Brain microvascular endothelial cell (primary cell): ENCODE measurements at regions not wholly inside any gene's neighbourhood (a gene's known extent, or its start where the extent isn't known, plus 50 kb on each side); places are given as distances from the start of the nearest gene placed in this dataset.

Experiments used
- DNase-seq: peaks from one replicate; pipeline ENCODE4 v3.0.0-alpha.2; 2020
- H3K27ac ChIP-seq: fragments of 250-450 bp; sonication (Bioruptor Pico); 2 replicates; pipeline ENCODE4 v1.5.1; 2020; ENCODE audit warnings: mild to moderate bottlenecking, moderate library complexity
- H3K27me3 ChIP-seq: fragments of 250-450 bp; sonication (Bioruptor Pico); replicated peaks from 2 replicates; pipeline ENCODE4 v1.5.1; 2020; ENCODE audit warnings: mild to moderate bottlenecking
- H3K36me3 ChIP-seq: fragments of 250-450 bp; sonication (Bioruptor Pico); replicated peaks from 2 replicates; pipeline ENCODE4 v1.5.1; 2020; ENCODE audit warnings: mild to moderate bottlenecking
- H3K4me3 ChIP-seq: 2 replicates; pipeline ENCODE4 v1.5.1; 2011; ENCODE audit warnings: low read depth, mild to moderate bottlenecking, control low read depth, low read length, moderate library complexity
- CTCF ChIP-seq: IDR thresholded peaks from 2 replicates; pipeline ENCODE4 v1.5.1; 2011; ENCODE audit warnings: low read depth, mild to moderate bottlenecking, moderate library complexity, low read length, control low read depth, inconsistent platforms; ENCODE audit errors: missing control alignments
- in situ Hi-C: cut with HindIII; loops from 2 replicates; pipeline ENCODE4 v1.10.0; 2017; ENCODE audit warnings: low sequenced_read_pairs, low pct_ligation_motif_present

DNA sequence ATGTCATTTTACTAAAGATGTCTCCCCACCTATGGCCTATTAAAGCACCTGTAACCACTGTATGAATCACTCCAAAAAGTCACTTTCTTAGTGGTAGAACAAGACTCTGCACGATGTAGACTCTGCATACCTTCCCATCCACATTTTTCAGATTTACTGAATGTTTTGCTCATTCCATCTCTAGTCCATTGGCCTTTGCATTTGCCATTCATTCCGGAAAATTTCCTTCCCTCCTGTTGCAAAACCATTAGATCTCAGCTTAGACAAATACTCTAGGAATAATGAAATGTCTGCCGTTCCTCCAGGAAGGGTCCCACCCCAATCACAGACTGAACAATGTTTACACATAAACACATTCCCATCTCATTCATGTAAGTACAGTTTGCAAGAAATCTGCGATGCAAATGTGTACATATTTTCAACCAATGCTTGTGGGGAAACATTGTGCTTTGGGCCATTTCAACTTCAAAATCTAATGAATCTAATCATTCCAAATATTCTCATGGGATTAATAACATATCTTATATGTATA is 146.3 kb upstream of the XYLT1 start:
- no peaks in the 10 kb centered on the region for H3K36me3 ChIP-seq
- no peaks in the 10 kb centered on the region for H3K27me3 ChIP-seq
- in situ Hi-C loops, result no loop called here
- H3K27ac ChIP-seq, result no peak overlapping the region
- no peak overlapping the region for H3K4me3 ChIP-seq
- DNase-seq, result no peak
- TF ChIP-seq CTCF, result no peak

DNA sequence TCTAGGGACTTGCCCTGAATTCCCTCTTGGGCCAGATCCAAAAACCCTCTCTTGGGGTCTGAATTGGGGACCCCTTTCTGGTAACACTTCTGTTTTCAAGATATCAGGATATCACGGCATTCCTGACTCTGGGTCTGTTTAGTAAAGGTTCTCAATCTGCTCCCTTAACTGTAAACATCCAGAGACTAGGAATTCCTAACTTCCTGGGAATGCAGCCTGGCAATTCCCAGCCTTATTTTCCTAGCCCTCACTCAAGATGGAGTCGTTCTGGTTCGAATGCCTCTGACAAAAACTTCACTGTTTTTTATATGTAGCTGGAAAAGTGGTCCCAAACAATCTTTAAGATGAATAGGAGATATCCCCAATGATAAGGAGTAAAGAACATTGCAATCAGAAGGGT is 141.6 kb upstream of the XYLT1 start:
- Histone ChIP-seq H3K4me3 (no peak overlapping the region), H3K27me3 (no peaks in the 10 kb centered on the region), H3K36me3 (no peaks in the 10 kb centered on the region), H3K27ac (no peak overlapping the region)
- TF ChIP-seq CTCF, result no peak
- no peak for DNase-seq
- in situ Hi-C loops, result no loop called here

DNA sequence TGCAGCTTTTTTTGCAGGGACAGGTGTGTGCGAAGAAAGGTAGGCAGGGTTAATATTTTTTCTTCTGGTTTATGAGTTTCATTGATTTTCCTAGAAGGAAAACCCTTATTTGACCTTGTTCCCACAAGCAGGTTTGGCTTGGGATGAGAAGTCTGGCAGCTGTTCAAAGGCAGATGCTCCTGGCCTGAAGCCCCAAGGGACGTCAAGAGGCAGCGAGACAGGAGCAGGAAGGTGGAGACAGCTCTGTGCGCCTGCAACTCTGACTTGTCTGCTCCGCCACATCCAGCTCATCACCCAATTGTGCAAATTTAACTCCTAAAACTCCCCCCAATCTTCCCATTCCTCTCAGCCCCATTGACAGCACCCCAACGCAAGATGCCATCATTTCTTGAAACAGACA is 136.8 kb upstream of the XYLT1 start:
- Histone ChIP-seq H3K27me3 (no peaks in the 10 kb centered on the region), H3K4me3 (no peak overlapping the region), H3K36me3 (no peaks in the 10 kb centered on the region), H3K27ac (no peak overlapping the region)
- in situ Hi-C loops, result no loop called here
- TF ChIP-seq CTCF, result no peak
- no peak for DNase-seq

GRCh38 chr16:17607075-17607509 is 136.3 kb upstream of the XYLT1 start:
- H3K27ac ChIP-seq, result no peak overlapping the region
- no peak for DNase-seq
- no peak for TF ChIP-seq CTCF

GRCh38 chr16:17606460-17606859 is 135.7 kb upstream of the XYLT1 start:
- Histone ChIP-seq H3K27me3 (no peaks in the 10 kb centered on the region), H3K36me3 (no peaks in the 10 kb centered on the region), H3K27ac (no peak overlapping the region), H3K4me3 (no peak overlapping the region)
- DNase-seq, result no peak
- no peak for TF ChIP-seq CTCF
- in situ Hi-C loops, result no loop called here

More at GRCh38 chr16:17607075-17607509, 136.3 kb upstream of the XYLT1 start:
- in situ Hi-C loops, result no loop called here
- Histone ChIP-seq H3K27me3 (no peaks in the 10 kb centered on the region), H3K4me3 (no peak overlapping the region), H3K36me3 (no peaks in the 10 kb centered on the region)

DNA sequence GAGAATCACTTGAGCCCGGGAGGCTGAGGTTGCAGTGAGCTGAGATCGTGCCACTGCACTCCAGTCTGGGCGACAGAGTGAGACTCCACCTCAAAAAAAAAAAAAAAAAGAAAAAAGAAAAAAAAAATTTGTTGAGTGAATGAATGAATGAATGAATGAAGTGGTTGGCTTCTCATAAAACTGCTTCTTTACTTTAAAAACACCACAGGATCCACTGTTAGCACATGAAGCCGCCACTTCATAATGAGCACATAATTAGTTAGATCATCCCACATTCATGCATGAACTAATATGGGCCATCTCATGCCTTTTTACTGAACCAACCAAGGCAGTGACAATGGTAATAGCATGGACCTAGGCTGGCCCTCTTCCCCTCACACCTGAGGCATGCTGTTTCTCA is 135.0 kb upstream of the XYLT1 start:
- H3K27me3 ChIP-seq, result no peaks in the 10 kb centered on the region
- no peak overlapping the region for H3K4me3 ChIP-seq
- no peak for TF ChIP-seq CTCF
- H3K36me3 ChIP-seq, result no peaks in the 10 kb centered on the region
- H3K27ac ChIP-seq, result no peak overlapping the region
- DNase-seq, result no peak
- in situ Hi-C loops, result no loop called here
